ENCODE measurements at regions not wholly inside any gene's neighbourhood (a gene's known extent, or its start where the extent isn't known, plus 50 kb on each side); places are given as distances from the start of the nearest gene placed in this dataset.
"Not testable (repeated sequence)": the region's sequence is repeated elsewhere in the genome, so short reads cannot be mapped to it uniquely, and the experiment has no call there.

DNA sequence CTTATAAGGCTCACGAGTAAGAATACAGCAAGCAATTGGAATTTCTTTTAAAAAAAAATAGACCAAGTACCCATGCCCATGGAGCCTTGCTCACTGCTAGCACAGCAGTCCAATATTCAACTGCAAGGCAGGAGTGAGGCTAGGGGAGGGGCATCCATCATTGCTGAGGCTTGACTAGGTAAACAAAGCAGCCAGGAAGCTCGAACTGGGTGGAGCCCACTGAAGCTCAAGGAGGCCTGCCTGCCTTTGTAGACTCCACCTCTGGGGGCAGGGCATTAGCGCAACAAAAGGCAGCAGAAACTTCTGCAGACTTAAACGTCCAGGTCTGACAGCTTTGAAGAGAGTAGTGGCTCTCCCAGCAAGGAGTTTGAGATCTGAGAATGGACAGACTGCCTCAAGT, 84.0 kb upstream of the STEAP1 start:
- H3K27me3 ChIP-seq (ENCODE audit: control insufficient read depth in 2 of 2, insufficient read depth in 2 of 2, low read length in 2 of 2); H3K27ac ChIP-seq (ENCODE audit: low read depth in 2 of 2, low read length in 2 of 2); H3K36me3 ChIP-seq (ENCODE audit: control insufficient read depth in 2 of 2, insufficient read depth in 2 of 2, low read length in 2 of 2); H3K4me1 ChIP-seq (ENCODE audit: control insufficient read depth in 2 of 2, insufficient read depth in 2 of 2, low read length in 2 of 2); H3K9ac ChIP-seq (ENCODE audit: low read depth in 1 of 2, low read length in 2 of 2); H3K9me3 ChIP-seq (ENCODE audit: control insufficient read depth in 2 of 2, low read length in 2 of 2); H3K4me3 ChIP-seq (ENCODE audit: low read length in 2 of 2): not testable (repeated sequence)

DNA sequence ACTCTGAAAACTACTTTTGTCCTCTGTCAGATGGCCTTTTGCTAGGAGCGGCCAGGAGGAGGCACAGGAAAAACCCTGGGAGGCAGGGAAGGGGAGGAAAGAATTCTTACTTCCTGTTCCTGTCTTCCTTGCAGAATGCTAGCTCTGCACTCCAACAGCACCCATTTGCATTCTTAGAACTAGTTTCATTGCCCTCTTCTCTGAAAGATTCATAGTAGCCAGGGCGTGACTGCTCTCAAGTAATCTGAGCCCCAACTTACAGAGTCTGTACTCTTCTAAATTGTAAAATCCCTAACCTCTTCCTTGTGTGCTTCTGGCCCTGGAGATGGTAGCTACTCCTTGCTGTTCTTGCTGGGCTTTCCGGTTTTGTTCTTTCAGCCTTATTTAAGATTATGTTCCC, 75.3 kb upstream of the STEAP1 start:
- Histone ChIP-seq H3K4me3 (ENCODE audit: low read length in 2 of 2) (no peak overlapping the region), H3K4me1 (ENCODE audit: control insufficient read depth in 2 of 2, insufficient read depth in 2 of 2, low read length in 2 of 2) (no peaks in the 10 kb centered on the region), H3K27me3 (ENCODE audit: control insufficient read depth in 2 of 2, insufficient read depth in 2 of 2, low read length in 2 of 2) (no peaks in the 10 kb centered on the region), H3K9ac (ENCODE audit: low read depth in 1 of 2, low read length in 2 of 2) (no peak overlapping the region), H3K9me3 (ENCODE audit: control insufficient read depth in 2 of 2, low read length in 2 of 2) (no peaks in the 10 kb centered on the region), H3K36me3 (ENCODE audit: control insufficient read depth in 2 of 2, insufficient read depth in 2 of 2, low read length in 2 of 2) (no peaks in the 10 kb centered on the region), H3K27ac (ENCODE audit: low read depth in 2 of 2, low read length in 2 of 2) (no peak overlapping the region)

DNA sequence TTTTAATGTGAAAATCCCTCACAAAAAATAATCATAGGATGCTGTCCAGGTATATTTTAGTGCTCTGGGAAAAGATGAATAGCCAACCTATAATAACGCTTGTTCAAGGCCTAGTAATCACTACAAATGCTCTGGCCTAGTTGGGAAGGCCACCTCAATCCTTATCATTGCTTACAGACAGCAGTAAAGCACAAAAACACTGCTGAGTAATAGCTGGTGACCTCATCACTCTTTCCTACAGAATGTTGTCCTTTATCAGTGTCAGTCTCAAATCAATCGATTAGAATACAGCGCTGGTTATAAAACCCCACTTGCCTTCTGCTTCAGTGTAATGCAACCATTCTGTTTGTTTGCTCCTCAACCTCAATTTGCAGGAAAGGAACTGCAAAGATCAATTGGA, 72.6 kb upstream of the STEAP1 start:
- no peaks in the 10 kb centered on the region for H3K9me3 ChIP-seq (ENCODE audit: control insufficient read depth in 2 of 2, low read length in 2 of 2)
- no peak overlapping the region for H3K4me3 ChIP-seq (ENCODE audit: low read length in 2 of 2)
- no peaks in the 10 kb centered on the region for H3K27me3 ChIP-seq (ENCODE audit: control insufficient read depth in 2 of 2, insufficient read depth in 2 of 2, low read length in 2 of 2)
- no peak overlapping the region for H3K9ac ChIP-seq (ENCODE audit: low read depth in 1 of 2, low read length in 2 of 2)
- H3K36me3 ChIP-seq (ENCODE audit: control insufficient read depth in 2 of 2, insufficient read depth in 2 of 2, low read length in 2 of 2) = no peaks in the 10 kb centered on the region
- no peak overlapping the region for H3K27ac ChIP-seq (ENCODE audit: low read depth in 2 of 2, low read length in 2 of 2)
- no peaks in the 10 kb centered on the region for H3K4me1 ChIP-seq (ENCODE audit: control insufficient read depth in 2 of 2, insufficient read depth in 2 of 2, low read length in 2 of 2)

- Histone ChIP-seq H3K36me3 (ENCODE audit: control insufficient read depth in 2 of 2, insufficient read depth in 2 of 2, low read length in 2 of 2) (no peaks in the 10 kb centered on the region), H3K4me1 (ENCODE audit: control insufficient read depth in 2 of 2, insufficient read depth in 2 of 2, low read length in 2 of 2) (no peaks in the 10 kb centered on the region), H3K9me3 (ENCODE audit: control insufficient read depth in 2 of 2, low read length in 2 of 2) (no peaks in the 10 kb centered on the region), H3K27me3 (ENCODE audit: control insufficient read depth in 2 of 2, insufficient read depth in 2 of 2, low read length in 2 of 2) (no peaks in the 10 kb centered on the region), H3K9ac (ENCODE audit: low read depth in 1 of 2, low read length in 2 of 2) (no peak overlapping the region), H3K27ac (ENCODE audit: low read depth in 2 of 2, low read length in 2 of 2) (no peak overlapping the region), H3K4me3 (ENCODE audit: low read length in 2 of 2) (no peak overlapping the region)
These were observed 61.8 kb upstream of the STEAP1 start for GRCh38 chr7:90092506-90092905.

GRCh38 chr7:90094030-90094429, 60.2 kb upstream of the STEAP1 start:
- Histone ChIP-seq H3K9me3 (ENCODE audit: control insufficient read depth in 2 of 2, low read length in 2 of 2) (no peaks in the 10 kb centered on the region), H3K27me3 (ENCODE audit: control insufficient read depth in 2 of 2, insufficient read depth in 2 of 2, low read length in 2 of 2) (no peaks in the 10 kb centered on the region), H3K4me3 (ENCODE audit: low read length in 2 of 2) (no peak overlapping the region), H3K9ac (ENCODE audit: low read depth in 1 of 2, low read length in 2 of 2) (no peak overlapping the region), H3K36me3 (ENCODE audit: control insufficient read depth in 2 of 2, insufficient read depth in 2 of 2, low read length in 2 of 2) (no peaks in the 10 kb centered on the region), H3K27ac (ENCODE audit: low read depth in 2 of 2, low read length in 2 of 2) (no peak overlapping the region), H3K4me1 (ENCODE audit: control insufficient read depth in 2 of 2, insufficient read depth in 2 of 2, low read length in 2 of 2) (no peaks in the 10 kb centered on the region)

Data from mucosa of rectum (tissue), 2 donors.